Activated CD8-positive, alpha-beta memory T cell treated with anti-CD3 and anti-CD28 coated beads for 24 hours (primary cell): ENCODE measurements at regions not wholly inside any gene's neighbourhood (a gene's known extent, or its start where the extent isn't known, plus 50 kb on each side); places are given as distances from the start of the nearest gene placed in this dataset.
"Not testable (repeated sequence)": the region's sequence is repeated elsewhere in the genome, so short reads cannot be mapped to it uniquely, and the experiment has no call there.

Experiments
- DNase-seq: peaks from one replicate; pipeline ENCODE4 v3.0.0-alpha.2; 2020

DNA sequence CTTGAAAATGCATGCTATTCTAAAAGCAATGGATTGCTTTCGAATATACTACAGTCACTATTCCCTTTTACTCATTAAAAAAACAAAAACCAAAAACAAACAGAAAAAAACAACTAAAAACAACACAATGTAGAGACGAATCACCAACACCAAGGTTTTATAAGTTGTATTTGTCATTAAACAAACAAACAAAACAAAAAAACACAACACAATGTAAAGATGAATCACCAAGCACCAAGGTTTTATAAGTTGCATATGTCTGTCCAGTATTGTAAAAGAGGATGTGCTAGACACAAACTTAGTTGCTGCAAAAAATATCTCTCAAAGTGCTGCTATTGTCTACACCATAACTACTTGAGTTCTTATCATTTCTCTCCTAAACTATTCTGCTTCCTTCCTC lies 1269.2 kb downstream of the EFNA5 start:
- no peak for DNase-seq

DNA sequence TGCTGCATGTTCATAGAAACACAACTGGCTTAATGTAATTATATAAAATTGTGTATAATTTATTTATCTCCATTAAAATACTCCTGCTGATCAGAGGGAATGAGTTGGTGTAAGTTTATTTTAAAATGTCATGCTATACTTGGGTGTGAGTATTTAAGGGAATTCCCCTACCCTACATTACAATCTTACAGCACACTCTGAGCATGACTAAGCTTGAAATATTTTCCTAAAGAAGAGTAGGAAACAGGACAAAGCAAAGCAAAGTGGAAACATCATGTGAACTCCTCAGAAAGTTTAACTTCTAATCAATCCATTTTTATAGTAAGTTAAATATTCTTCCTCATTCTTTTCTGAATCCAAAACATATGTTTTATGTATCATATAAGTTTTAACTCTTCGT lies 1271.3 kb downstream of the EFNA5 start:
- DNase-seq = no peak

DNA sequence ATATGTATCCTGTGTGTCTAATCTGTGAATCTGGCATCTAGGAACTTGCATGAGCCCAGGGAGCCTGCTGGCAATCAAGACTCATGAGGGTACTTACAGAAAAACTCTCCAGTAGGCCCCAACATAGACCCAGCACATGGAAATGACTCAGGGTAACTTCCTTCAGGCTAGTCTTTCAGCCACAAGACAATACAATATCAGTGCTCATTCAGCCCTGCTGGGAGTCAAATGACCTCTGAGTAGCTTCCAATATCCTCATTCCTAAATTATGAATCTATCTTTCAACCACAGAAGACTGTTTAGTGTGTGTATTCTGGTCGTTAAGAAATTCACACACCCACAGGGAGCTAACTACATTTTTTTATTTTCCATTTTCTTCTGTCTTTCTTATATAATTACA lies 1273.0 kb downstream of the EFNA5 start:
- DNase-seq = no peak

DNA sequence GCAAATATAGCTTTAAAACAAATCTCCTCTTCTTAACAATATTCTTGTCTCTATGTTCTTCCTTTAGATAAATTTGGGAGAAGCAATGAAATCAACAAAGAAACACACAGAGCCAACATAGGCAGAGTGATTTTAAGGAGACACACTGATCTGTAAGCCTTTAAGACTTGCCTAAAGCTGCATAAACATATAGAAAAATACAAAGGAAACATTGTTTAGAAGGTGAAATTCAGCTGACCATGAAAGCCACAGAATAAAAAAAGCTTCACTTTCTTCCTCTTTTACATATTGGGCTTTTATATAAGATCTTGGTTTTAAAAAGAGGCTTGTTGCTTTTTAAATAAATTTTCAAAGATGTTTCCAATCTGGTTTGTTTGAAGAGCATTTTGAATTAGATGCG lies 1277.5 kb downstream of the EFNA5 start:
- DNase-seq = no peak

DNA sequence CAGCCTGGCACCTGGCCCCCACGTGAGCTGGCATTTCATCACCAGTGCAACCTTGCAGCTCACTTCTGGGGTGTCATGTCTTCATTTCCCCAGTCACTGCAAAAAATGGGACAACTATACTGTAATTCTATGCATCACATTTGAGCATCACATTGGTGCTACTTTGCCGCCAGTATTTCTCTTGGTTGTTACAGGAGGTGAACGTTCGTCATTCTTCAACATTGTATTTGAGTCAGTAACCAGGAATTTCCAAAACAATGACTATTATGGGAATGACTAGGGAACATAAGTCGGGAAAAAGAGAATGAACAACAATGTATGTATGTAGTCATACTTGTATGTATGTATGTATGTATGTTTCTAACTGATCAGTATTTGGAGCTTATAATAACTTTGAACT lies 1278.0 kb downstream of the EFNA5 start:
- no peak for DNase-seq

DNA sequence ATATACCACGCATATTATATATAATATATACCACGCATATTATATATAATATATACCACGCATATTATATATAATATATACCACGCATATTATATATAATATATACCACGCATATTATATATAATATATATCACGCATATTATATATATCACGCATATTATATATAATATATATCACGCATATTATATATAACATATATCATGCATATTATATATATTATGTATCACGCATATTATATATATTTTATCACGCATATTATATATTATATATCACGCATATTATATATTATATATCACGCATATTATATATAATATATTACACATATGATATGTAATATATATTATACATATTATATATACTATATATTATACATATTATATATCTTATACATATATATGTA lies 1283.0 kb downstream of the EFNA5 start:
- DNase-seq = not testable (repeated sequence)

DNA sequence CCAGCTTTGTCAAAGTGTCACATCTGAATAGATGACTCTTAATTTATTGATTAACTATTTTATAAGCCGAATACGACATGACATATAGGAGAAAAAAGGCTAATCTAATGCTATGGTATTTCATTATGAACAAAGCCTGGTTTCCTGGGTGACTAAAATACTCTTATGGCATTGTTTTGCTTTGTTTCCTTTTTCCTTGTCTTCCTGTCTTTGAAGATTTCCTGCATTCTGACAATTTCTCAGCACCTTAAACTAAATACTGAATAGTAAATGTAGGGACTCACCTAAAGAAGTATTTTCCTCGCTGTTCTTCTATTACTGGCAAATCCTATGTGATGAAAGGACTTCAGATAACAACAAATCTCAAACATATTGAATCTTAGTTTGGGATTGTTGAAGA lies 1284.5 kb downstream of the EFNA5 start:
- DNase-seq = no peak

DNA sequence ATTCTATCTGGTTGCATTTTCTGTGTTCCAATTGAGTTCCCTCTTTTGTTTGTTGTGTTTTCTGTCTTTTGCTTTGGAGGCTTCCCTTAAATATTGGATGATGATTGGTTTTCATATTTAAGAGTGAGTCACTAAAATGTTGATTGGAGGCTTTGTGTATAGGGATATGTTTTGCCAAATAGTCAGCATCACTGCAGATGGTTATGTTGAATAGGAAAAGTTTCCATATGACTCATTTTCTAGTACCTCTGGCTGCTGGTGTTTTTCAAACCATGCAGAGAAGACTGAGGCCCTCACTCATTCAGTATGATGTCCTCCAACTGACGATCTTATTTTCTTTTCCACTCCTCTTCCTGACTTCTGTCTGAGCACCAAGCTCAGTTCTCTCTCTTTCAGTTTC lies 1290.0 kb downstream of the EFNA5 start:
- no peak for DNase-seq

DNA sequence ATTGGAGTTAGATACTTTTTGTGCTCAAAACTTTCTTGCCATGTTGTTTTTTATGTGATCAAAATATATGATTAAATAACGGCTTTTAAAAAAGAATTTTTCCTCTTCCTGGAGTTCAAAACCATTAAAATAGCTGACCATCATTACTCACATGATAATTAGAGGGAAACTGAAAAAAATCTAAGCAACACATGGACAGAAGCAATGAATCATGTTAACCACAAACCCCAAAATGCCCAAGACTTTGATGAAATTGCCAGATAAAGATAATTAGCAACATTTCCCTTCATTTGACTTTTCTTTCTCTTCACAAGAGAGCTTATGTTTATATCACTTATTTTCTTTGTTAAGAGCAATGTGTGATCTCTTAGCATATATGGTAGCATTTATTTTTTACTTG lies 1294.2 kb downstream of the EFNA5 start:
- DNase-seq = no peak

DNA sequence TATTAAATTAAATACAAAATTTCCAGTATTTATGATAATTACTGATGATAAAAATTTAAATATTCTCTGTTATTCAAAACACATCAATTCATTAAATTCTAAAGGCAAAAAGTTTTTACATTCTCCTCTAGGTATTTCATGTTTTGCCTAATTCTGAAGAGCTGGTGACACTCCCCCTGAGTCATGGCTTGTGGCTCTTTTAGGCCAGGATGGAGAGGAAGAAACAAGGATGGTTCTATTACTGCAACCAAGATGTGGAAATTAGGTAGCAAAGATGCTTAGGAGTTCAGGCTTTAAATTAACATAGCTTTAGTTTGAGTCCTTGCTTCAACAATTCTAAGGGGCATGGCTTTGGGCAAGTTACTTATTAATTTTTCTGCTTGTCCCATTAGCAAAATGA lies 1295.8 kb downstream of the EFNA5 start:
- no peak for DNase-seq

DNA sequence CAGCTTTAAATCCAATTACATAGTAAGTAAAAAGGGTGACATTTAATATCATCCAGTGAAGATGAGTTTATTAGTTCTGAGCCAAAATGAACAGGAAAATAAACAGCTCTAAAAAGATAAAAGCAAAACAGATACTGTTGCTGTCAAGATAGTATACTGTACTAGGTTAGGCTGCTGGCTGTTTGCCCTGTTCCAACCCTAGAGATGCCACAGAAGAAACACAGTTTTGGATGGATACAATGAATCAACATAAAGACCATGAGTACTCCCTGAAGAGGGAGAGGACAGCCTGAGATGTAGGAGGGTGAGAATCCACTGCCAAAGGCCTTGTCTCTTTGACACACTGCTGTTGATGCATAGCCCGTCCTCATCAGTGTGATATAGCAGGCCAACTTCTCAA lies 1302.7 kb downstream of the EFNA5 start:
- DNase-seq = no peak

DNA sequence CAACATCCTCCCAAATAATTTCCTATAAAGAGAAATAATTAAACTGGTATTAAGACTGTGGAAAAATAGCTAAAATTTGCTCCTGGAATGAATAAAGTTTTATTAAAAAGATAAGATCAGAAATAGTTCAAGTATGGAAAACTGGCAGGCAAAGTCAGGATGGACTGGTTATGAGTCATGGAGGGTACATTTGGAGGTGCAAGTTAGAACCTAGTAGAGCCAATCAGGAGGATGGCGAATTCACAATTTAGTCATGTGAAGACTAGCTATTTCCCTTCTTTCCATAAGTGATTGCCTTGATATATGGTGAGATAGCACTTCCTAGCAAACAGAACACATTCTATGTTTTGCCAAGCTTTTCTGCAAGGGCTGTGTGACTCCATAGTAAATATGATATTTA lies 1303.5 kb downstream of the EFNA5 start:
- DNase-seq = no peak

DNA sequence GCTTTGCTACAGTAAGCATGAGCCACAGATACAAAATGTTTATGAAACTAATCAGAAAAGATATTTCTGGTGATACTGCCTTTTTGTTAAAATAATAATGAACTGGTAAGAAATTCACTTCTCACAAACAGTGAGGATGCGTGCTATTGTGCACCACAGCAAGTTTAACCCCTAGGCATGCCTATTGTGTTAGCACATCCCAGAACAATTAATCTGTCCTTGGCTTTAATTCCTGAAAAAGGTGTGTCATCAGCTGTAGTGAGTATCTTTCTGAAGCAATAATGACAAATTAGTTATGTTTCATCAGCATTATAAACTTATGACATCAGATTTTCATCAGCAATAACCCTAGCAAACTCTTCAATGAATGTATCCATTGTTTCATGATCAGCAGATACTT lies 1307.2 kb downstream of the EFNA5 start:
- DNase-seq = no peak

DNA sequence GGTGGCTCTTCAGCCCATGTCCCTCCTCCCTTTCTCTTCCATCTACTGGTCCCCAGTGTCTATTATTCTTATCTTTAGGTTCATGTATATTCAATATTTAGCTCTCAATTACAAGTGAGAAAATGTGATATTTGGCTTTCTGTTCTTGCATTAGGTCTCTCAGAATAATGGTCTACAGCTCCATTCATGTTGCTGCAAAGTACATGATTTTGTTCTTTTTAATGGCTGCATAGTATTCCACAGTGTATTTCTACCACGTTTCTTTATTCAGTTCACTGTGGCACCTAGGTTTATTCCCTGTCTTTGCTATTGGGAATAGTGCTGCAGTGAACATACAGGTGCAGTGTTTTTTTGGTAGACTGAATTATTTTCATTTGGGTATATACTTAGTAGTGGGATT lies 1308.8 kb downstream of the EFNA5 start:
- no peak for DNase-seq

DNA sequence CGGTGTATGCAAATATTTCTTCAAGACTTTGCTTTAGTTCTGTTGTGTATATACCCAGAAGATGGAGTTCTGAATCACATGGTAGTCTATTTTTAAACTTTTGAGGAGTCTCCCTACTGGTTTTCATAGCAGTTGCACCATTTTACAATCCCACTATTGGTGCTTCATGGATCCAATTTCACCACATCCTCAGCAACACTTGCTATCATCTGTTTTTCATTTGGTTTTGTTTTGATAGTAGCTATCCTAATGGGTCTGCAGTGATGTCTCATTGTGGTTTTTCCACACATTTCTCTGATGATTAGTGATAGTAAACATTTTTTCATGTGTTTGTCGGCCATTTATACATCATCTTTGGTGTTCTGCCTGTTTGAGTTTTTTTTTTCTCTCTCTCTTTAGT lies 1339.3 kb downstream of the EFNA5 start:
- DNase-seq = no peak

DNA sequence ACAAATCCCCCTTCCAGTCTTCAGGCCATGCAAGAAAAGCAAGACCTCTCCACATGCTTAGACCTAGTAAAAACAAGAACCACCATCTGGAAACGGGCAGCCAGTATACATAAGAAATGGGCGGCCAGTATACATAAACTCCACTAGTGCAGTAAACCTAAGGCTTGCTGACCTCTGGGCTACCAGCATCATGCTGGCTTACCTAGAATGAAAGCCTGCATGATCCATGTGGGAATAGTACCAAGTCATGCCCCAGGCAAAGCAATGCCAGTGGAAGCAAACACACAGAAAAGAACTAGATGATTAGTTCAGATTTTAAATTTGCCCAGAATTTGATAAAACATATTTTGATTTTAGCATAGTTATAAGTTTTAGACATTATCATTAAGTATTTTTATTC lies 1346.4 kb downstream of the EFNA5 start:
- DNase-seq = no peak

DNA sequence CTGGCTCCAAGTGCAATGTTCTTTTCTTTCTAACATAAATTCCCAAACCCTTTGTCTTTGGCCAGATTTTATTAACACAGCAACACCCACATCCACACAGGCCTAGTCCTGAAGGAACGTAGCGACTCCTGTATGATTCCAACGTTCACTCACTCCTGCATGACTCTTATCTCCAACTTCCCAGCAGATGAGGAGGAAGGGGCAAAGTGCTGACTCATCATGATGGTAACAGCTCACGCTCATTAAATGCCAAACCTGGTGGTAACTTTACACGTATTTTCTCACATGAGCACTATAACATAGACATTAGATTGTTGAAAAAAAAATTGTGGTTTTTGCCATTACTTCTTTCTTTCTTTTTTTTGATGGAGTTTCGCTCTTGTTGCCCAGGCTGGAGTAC lies 1349.5 kb downstream of the EFNA5 start:
- no peak for DNase-seq

DNA sequence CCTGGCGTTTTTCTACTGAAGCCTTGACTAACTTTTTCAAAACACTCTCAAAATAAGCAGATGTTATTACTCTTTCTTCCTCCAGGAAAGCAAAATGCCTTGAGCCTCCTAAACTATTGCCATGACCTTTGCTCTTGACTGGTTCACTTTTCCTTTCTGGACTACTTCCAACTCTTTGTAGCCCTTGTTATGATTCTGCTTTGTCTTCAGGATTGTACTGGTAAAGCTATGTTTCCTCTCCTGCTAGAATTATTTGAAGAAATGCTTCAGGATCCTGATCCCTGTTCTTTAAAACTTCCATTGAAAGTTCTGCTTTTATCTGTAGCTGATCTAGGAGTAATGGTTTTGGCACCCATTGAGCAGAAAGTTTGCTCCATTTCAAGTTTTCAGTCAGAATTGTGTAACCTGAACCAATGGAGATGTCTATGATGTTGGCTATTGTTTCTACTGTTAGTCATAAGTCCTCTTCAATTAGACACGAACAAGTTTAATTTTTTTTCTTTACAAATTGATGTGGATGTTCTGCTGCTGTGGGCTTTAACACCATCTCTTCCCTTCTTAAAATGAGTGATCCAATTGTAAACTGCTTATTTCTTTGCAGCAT lies 1356.4 kb downstream of the EFNA5 start:
- DNase-seq = no peak

DNA sequence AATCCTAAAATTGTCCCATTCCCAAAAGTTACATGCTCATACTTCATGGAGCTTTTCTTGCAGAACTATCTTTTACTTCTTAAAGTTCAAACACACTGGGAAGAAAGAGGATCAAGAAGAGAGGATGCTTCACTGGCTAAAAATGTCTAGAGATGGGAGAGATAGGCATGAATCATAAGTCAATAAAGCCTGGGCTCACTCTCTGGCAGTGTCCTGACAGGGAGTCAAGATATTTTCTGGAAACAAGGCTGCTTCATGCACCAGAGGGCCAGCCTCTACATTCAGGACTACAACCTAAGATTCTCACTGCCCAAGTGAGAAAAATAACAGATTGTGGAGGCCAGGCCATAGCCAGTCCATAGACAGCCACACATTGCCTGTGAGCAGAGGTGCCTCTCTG lies 1358.4 kb downstream of the EFNA5 start:
- DNase-seq = no peak

DNA sequence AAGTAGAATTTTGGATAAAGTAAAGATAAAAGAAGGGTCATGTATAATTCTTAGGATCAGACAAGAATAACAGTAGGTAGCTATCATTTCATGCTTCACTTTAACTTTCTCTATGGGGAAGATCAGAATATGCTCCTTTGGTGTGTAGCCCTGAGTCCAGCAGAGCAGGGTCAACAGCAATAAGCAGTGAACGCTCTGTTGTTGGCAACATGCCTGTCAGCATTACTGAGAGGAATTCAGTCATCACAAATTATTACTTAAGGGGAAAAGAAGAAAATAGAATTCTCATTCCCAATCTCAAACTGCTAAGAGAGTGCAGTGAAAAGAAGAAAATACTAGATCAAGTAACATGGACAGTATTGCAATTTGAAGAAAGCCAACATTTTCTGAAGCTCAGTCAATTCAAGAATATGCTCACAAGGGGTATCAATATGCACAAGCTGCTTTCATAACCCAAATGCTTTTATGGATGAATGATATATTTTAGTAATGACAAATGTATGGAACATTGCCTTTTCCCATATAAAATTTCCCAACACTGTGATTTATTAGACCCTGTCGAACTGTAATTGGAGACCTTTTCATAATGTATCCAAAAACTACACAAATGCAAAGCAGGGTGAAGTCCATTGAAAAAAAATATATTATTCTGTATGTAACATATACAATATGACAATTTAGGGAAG lies 1359.4 kb downstream of the EFNA5 start:
- no peak for DNase-seq

DNA sequence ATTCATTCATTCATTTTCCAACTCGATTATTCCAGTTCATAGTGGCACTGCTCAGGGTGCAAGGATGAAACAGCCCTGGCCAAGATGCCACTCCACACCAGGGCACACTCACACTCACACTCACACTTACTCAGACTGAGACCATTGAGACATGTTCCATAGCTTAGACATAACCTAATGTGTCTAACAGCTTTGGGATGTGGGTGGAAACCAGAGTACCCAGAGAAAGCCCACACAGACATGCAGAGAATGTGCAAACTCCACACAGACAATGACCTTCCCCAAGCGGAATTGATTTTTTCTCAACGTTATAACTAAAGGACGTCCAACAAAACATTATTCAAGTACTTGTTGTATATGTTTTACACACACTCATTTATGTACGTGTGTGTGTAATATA lies 1363.5 kb downstream of the EFNA5 start:
- DNase-seq = no peak

DNA sequence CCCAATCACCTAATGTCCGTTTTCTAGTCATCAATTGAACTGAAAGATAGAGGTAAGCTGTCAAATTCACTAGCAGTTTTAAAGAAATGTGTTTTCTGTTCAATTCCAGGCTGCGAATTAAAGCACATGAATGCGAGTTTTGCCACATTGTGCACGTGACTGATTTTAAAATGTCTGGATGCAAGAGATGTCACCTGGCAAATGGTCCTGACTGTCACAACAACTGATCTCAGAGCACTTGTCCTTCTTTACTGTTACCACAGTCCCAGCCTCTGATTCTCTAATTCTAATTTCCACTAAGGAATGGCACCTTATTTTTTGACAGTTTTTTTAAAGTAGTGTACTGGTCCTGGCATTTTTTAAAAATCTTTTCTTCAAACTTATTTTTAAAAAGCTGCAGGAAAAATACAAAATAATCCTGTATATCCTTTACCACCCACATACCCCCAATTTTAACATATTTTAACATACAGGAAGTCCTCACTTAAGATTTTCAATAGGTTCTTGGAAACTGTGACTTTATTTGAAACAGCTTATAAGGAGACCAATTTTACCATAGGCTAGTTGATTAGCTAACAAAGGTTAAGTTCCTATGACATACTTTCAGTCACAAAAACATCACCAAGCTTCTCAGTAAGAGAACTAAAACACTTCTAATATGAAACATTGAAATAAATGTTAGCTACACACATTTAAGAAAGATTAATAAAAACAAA lies 1364.3 kb downstream of the EFNA5 start:
- no peak for DNase-seq

DNA sequence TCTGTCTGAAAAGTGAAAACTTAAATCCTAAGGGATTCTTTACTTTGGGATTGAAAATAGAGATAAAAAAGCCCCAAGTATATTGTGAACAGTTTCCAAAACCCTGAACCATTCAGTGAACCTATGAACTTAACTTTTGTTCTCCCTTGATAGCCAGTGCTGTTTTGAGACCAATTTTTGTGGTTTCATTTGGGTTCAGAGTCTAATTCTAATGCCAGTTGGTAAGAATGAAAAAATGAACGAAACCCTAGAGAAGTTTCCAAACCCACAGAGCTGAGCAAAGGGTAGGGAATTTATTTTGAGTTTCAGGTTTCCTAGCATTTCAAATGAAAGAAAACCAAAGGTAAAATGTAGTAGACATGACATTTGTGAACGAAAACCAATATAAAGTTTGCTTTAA lies 1366.8 kb downstream of the EFNA5 start:
- no peak for DNase-seq

DNA sequence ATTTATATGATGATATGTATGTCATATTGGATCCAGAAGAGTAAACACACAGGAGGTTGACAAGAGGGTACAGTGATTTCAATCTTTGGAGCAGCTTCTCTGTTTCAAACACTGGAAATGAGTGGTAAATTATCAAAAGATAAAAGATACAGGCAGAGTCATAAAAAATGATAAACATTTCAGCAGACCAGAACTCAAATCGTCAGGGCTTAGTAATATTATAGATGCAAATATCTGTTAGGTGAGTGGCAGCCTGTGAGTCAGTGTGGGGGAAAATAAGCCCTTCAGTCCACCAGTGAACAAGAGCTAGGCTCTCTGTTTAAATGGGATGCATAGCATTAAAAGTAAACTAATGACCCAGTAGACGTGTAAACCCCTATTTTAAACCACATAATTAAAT lies 1378.1 kb downstream of the EFNA5 start:
- DNase-seq = no peak

DNA sequence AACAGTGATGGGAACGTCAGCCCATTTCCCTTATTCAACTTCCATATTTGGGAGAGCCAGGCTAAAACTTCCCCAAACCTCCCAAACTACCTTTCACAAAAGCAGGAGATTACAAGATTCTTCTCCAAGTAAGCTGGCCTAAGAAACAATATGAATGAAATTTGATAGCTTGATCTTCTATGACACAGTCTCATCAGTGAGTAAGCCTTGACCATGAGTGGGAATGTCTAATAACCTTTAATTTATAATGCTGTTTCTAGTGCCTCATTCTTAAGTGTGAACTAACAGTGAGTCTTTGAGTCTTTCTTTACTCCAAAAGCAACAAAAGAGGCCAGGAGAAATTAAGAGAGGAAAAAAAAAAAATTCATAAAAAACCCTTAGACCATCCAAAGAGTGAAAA lies 1379.9 kb downstream of the EFNA5 start:
- DNase-seq = no peak
